Esophagus squamous epithelium (tissue), 4 donors: ENCODE measurements at regions not wholly inside any gene's neighbourhood (a gene's known extent, or its start where the extent isn't known, plus 50 kb on each side); places are given as distances from the start of the nearest gene placed in this dataset.

Source experiments
- CTCF ChIP-seq, 6 experiments: fragments of 450-650 bp in 4 of 6; fragments of 200-600 bp in 2 of 6; sonication (generic) in 2 of 6; IDR thresholded peaks; one replicate each; pipeline ENCODE4 v1.5.1; 2016 to 2019; ENCODE audit warnings: antibody characterized with exemption in 6 of 6, mild to moderate bottlenecking in 4 of 6, moderate library complexity in 4 of 6
- POLR2A ChIP-seq, 4 donors: fragments of 450-650 bp; IDR thresholded peaks; one replicate each; pipeline ENCODE4 v1.6.1; 2017; ENCODE audit warnings: antibody characterized with exemption in 4 of 4, mild to moderate bottlenecking in 4 of 4, moderate library complexity in 3 of 4

GRCh38 chr2:117492209-117492851 is 322.2 kb upstream of the DDX18 start:
- TF ChIP-seq CTCF (IDR thresholded peaks at IDR 0.05), result no peak
- no peak for TF ChIP-seq POLR2A (IDR thresholded peaks at IDR 0.05)
